GM19463 (cell line): ENCODE measurements at regions not wholly inside any gene's neighbourhood (a gene's known extent, or its start where the extent isn't known, plus 50 kb on each side); places are given as distances from the start of the nearest gene placed in this dataset.

ENCODE experiments used
- ATAC-seq: cut with Tn5 transposase; IDR thresholded peaks from one replicate; pipeline ENCODE4 v1.9.1; 2021; ENCODE audit warnings: mild to moderate bottlenecking, moderate library complexity; ENCODE audit not compliant: unreplicated experiment

GRCh38 chr18:1906421-1906820, 664.9 kb downstream of the METTL4 start:
- no peak for ATAC-seq

DNA sequence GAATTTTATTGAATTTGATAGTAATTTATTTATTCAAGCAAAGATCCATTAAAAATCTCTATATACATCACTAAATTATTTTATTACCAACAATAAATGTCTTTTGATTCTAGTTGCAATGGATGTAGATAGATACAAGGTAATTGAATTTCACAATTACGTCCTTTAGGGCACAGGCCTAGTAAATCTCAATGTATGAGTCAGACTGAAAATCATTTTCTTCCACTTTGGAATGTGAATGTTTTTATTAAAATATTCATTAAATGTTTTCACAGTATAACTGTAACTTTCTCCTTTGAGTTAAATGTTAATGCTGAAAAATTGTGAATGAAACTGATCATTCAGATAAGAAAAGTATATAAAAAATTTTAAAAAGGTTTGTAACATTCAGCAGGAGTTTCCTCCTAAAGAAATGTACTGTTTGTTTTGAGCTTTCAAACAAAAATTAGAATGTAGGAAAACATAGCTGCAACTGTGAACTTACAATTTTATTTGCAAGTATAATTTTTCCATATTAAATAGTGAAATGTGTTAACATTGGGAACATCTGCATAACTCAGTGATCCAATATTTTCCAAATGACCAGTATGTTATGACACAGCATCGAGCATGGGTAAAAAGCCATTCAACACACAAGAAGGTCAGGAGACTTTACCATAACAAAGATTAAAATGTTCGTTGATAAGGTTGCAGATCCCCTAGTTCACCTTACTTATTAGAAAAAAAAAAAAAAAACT, 663.7 kb downstream of the METTL4 start:
- ATAC-seq: no peak

- no peak for ATAC-seq
Observed at GRCh38 chr18:1914489-1914888, 656.8 kb downstream of the METTL4 start.

- no peak for ATAC-seq
Observed at GRCh38 chr18:1916869-1917523, 654.3 kb downstream of the METTL4 start.

DNA sequence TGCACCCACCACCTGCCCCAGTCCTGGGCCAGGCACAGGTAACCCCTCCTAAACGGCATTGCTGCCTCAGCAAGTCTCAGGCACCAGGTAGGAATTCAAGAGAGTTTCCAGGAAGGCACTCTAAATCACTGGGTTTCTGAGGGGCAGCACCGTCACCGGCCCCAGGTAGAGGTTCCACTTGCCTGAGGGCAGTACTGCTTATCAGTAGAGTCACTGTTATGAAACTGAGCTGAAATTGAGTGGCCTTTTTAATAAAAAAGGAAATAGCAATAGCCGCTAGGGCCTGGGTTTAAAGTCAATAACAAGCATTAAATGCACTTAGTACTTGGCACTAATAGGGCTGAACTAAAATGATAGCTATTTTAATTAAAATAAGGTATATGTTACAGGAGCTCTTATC, 653.7 kb downstream of the METTL4 start:
- ATAC-seq: no peak

DNA sequence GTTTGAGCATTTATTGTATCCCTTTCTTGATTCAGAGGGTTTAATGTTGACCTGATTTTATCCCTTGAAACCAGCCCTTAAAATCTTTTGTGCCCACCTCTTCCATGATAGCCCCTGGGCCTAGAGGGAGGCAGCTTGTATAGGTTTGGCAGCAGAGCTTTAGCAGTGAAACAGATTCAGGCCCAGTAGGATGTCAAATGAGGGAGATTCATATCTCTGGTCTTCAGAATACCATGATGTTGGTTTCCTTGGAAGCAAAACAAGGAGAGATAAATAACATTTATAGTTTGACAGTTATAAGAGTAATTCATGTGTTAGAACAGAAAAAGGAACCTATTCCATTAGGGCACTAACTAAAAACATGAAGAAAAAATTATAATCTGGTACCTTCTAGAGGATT, 649.2 kb downstream of the METTL4 start:
- ATAC-seq: no peak

GRCh38 chr18:1928711-1929110, 642.6 kb downstream of the METTL4 start:
- ATAC-seq: no peak

- no peak for ATAC-seq
Observed at GRCh38 chr18:1929720-1930119, 641.6 kb downstream of the METTL4 start.

DNA sequence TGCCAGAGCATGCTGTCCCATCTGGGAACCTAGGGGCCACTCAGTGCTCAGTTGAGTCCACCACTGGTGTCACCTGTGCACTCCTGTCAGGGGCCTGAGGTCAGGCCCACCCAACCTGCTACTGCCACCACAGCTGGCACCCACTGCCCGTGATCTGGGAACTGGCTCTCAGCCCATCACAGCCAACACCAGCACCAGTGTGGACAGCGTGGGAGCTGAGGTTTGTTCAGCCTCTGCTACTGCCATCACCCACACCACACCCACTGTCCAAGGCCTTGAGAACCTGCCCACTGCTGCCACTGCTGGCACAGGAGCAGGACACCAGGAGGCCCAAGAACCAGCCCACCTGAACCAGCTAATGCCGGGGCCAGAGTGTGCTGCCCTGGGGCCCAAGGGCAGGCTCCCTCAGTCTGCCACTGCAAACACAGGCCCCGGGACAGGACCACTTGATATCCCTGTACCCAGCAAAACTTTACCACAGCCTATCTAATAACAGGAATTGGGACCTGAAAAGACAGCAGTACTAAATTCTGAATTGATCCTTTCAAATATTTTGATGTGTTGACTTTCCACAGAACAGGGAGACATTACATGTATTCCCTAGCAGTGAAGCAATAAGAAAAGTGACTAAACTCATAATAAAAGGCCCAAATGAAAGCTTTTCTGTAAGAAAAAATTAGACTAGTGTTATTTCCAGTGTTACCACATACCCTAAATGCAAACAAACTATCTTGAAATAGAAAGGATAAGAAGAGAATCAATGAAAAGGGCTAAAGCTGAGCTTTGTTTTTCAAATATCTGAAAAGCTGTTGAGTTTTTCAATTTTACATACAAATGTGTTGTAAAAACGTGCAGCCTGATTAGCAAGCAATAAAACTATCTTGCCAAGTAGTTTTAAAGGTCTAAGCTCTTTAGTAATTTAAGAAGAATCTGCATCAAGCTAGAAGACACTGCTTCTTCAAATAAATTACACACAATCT, 640.7 kb downstream of the METTL4 start:
- no peak for ATAC-seq

GRCh38 chr18:1952486-1952885, 618.8 kb downstream of the METTL4 start:
- no peak for ATAC-seq

GRCh38 chr18:1954583-1955312, 616.6 kb downstream of the METTL4 start:
- ATAC-seq: no peak

- ATAC-seq: no peak
Observed at GRCh38 chr18:1958798-1959197, 612.5 kb downstream of the METTL4 start.

- no peak for ATAC-seq
Observed at GRCh38 chr18:1965016-1965415, 606.3 kb downstream of the METTL4 start.

DNA sequence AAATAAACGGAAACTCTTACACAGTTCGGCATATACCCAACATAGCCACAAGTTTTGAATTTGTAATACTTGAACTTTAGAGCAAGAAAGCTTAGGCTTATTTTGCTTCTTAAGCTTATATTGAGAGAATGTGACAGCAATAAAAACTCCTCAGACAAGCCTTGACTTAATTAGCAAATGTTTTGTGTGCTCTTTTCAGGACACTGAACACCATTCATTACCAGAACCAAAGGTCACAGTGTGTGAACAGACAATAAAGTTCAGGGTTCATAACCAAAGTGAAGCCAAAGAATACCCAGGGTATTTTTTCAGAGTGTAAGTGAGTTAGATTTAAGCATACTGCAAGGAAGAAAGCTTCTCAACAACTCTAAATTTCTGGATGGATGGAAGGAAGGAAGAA, 605.8 kb downstream of the METTL4 start:
- no peak for ATAC-seq

GRCh38 chr18:1968801-1969498, 602.4 kb downstream of the METTL4 start:
- ATAC-seq: no peak

DNA sequence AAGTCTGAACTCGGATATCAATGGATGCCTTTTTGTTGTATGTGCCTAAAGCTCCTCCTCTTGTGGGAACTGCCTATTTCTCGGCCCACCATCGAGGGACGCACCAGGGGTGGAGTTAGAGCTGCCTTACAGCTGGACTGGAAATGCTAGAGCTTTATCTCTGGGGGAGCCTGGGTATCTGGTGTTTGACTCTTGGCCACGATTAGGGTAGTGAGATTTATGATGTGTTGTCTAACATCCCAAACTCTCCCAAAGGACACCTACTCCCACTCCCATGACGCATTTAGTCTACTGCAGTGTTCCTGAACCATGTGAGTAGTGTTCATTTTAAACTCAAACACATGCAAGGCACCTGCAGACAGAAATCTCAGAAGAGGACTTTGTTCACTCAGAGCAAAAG, 594.8 kb downstream of the METTL4 start:
- no peak for ATAC-seq

GRCh38 chr18:1982056-1982455, 589.2 kb downstream of the METTL4 start:
- ATAC-seq: no peak

DNA sequence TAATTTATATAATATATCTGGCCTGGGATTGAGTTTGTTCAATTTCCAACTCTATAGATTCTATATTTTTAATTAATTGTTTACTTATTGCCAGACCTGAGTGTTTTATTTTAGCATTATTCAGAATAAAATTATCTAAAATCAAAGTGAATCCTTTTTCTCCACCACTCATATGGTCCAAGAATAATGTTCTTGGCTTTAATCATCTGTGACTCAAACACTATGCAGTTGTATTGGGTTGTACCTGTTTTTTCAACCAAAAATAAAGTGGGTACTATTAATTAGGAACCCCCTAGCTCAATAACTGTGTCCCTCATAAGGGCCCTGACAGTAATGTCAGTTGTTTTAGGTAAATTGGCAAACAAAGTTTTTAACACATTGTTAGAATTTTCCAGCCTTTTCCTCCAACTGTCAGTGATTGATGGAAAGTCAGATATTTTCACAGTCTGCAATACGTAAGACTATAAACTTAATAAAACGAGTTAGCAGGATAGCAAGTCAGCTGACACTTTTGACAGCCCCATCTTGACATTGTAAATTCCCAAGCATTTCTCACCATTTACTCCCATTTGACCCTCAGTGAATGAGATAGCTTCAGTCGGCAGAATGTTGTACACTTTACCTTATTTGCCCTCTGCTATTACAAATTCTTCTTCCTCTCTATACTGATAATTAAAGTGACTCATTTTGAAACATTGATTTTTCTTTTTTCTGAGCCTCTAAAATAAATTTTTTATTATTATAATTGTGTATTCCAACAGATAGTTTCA, 587.4 kb downstream of the METTL4 start:
- ATAC-seq: no peak

- no peak for ATAC-seq
Observed at GRCh38 chr18:1993866-1994265, 577.4 kb downstream of the METTL4 start.
